Activated CD8-positive, alpha-beta T cell treated with anti-CD3 and anti-CD28 coated beads, Interleukin-2, amount 10 ng/mL, durations not matched to agents 7 days and 5 days (primary cell): ENCODE measurements at regions not wholly inside any gene's neighbourhood (a gene's known extent, or its start where the extent isn't known, plus 50 kb on each side); places are given as distances from the start of the nearest gene placed in this dataset.

ENCODE experiments used
- ATAC-seq: fragments of 150-1000 bp; cut with Tn5 transposase; one replicate; pipeline ENCODE4 v1.10.0; 2021; ENCODE audit warnings: moderate library complexity
- CTCF ChIA-PET: fragments of 350-600 bp; sonication (Branson Sonifier 250); formaldehyde crosslinking; loops from one replicate; lab custom pipeline; 2021; ENCODE audit warnings: antibody characterized with exemption; lab: Charles Lee
- POLR2A ChIA-PET: fragments of 350-600 bp; sonication (Branson Sonifier 250); formaldehyde crosslinking; loops from one replicate; lab custom pipeline; 2021; ENCODE audit warnings: antibody characterized with exemption; lab: Charles Lee
- DNase-seq: peaks from one replicate; pipeline ENCODE4 v3.0.0-alpha.2; 2020
- H3K27ac Mint-ChIP-seq: one replicate; pipeline ENCODE4 v1.8.0; 2021; ENCODE audit warnings: mild to moderate bottlenecking, mixed read lengths
- H3K27me3 Mint-ChIP-seq: one replicate; pipeline ENCODE4 v1.8.0; 2021; ENCODE audit warnings: low read depth, mixed read lengths
- H3K36me3 Mint-ChIP-seq: one replicate; pipeline ENCODE4 v1.8.0; 2021; ENCODE audit warnings: low read depth, mixed read lengths
- H3K4me1 Mint-ChIP-seq: one replicate; pipeline ENCODE4 v1.8.0; 2021; ENCODE audit warnings: low read depth, mixed read lengths
- H3K4me3 Mint-ChIP-seq: one replicate; pipeline ENCODE4 v1.8.0; 2021; ENCODE audit warnings: mild to moderate bottlenecking, mixed read lengths
- H3K9me3 Mint-ChIP-seq: one replicate; pipeline ENCODE4 v1.8.0; 2022; ENCODE audit warnings: mixed read lengths; ENCODE audit not compliant: insufficient read depth

GRCh38 chr4:176484301-176484984 lies 164.7 kb downstream of the SPCS3 start:
- no peak overlapping the region for H3K27ac Mint-ChIP-seq
- CTCF ChIA-PET: no interaction called here
- DNase-seq: no peak

DNA sequence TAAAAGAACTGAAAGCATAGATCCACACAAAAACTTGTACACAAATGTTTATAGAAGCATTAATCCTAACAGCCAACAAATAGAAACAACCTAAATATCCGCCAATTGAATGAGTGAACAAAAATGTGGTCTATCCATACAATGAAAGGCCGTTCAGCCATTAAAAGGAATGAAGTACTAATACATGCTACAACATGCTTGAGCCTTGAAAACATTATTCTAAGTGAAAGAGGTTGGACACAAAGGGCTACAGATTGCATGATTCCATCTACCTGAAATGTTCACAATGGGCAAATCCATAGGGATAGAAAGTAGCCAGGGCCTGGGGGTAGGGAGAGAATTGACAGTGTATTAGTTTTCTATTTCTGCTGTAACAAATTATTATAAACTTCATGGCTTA lies 169.2 kb downstream of the SPCS3 start:
- peaks cover 4% of the 10 kb centered on the region for H3K4me1 Mint-ChIP-seq
- no peaks in the 10 kb centered on the region for H3K27me3 Mint-ChIP-seq
- H3K27ac Mint-ChIP-seq: no peak overlapping the region
- ChIA-PET CTCF (no interaction called here), POLR2A (no interaction called here)
- ATAC-seq: no peak
- no peaks in the 10 kb centered on the region for H3K36me3 Mint-ChIP-seq
- H3K4me3 Mint-ChIP-seq: no peak overlapping the region
- H3K9me3 Mint-ChIP-seq: no peaks in the 10 kb centered on the region
- no peak for DNase-seq

More at GRCh38 chr4:176484301-176484984, 164.7 kb downstream of the SPCS3 start:
- POLR2A ChIA-PET: no interaction called here
- H3K36me3 Mint-ChIP-seq: no peaks in the 10 kb centered on the region
- no peak overlapping the region for H3K4me3 Mint-ChIP-seq
- no peaks in the 10 kb centered on the region for H3K4me1 Mint-ChIP-seq
- H3K9me3 Mint-ChIP-seq: no peaks in the 10 kb centered on the region
- no peak for ATAC-seq
- no peaks in the 10 kb centered on the region for H3K27me3 Mint-ChIP-seq

GRCh38 chr4:176492646-176493302 lies 173.0 kb downstream of the SPCS3 start:
- Mint-ChIP-seq H3K27ac (no peak overlapping the region), H3K4me3 (no peak overlapping the region), H3K4me1 (peaks cover 4% of the 10 kb centered on the region), H3K27me3 (no peaks in the 10 kb centered on the region), H3K9me3 (no peaks in the 10 kb centered on the region), H3K36me3 (no peaks in the 10 kb centered on the region)
- ChIA-PET CTCF (no interaction called here), POLR2A (no interaction called here)
- ATAC-seq (no peak), DNase-seq (no peak)

DNA sequence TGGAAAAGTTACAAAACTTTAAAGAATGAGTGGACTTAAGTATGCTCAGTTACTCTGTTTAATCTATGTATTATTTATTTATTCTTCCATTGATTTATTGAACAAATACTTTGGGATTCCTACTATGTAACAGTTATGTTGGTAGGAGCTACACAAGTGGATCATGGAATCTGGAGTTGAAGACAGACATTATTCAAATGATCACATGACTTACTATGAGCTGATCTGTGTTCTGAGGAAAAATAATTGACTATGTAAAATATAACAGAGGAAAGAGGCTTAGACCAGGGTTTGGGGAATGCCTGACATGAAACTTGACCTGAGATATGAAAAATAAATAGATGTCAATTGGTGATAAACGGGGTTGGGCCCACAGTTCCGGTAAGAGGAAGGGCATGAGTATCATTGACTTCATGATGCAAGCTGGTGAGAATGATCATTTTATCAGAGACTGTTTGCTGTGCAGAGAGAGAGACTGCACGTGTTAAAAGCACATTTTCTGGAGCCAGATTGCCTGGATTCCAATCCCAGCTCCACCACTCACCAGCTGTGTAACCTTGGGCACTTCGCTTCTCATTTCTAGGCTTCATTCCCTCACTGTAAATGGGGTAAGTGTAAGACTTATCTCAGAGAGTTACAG lies 179.0 kb downstream of the SPCS3 start:
- Mint-ChIP-seq H3K4me3 (no peak overlapping the region), H3K4me1 (no peaks in the 10 kb centered on the region), H3K27me3 (no peaks in the 10 kb centered on the region), H3K9me3 (no peaks in the 10 kb centered on the region), H3K27ac (no peak overlapping the region), H3K36me3 (no peaks in the 10 kb centered on the region)
- ATAC-seq (no peak), DNase-seq (no peak)
- ChIA-PET POLR2A (no interaction called here), CTCF (no interaction called here)

DNA sequence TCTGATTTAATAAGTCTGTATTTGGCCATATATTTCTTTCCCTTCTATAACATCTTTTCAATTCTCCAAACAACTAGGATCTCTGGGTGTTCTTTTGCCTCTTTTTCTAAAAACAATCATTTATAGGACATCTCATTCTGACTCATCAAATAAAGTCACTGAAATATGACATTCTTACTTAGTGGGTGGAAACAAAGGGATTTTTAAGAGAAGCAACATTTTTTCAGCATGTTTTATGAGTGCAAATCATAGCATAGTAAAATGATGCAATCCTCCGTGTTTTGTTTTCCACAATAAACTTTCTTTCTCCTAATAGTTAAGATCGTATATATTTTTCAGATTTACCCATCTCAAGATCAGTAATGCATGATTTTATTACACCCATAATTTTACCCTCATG lies 179.8 kb downstream of the SPCS3 start:
- H3K4me1 Mint-ChIP-seq: no peaks in the 10 kb centered on the region
- DNase-seq: no peak
- ATAC-seq: no peak
- POLR2A ChIA-PET: no interaction called here
- no peak overlapping the region for H3K4me3 Mint-ChIP-seq
- CTCF ChIA-PET: no interaction called here
- H3K36me3 Mint-ChIP-seq: no peaks in the 10 kb centered on the region
- no peaks in the 10 kb centered on the region for H3K9me3 Mint-ChIP-seq
- H3K27me3 Mint-ChIP-seq: no peaks in the 10 kb centered on the region
- H3K27ac Mint-ChIP-seq: no peak overlapping the region

DNA sequence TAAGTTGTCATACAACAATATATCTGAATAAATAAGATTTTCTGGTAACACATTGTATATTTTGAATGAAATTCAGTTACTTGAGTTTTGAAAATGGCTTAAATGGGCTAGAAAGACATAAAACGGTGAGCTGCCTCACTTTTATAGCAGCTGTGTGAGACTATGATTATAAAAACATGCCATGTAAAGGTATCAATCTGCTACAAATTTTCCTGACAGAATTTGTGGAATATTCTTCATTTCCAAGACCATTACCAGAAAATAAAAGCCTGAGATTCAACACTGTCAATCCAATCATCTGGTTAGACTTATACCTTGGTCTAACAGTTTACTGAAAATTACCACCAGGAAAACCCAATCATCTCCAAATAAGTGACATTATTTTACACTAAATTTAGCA lies 181.1 kb downstream of the SPCS3 start:
- no peak for ATAC-seq
- POLR2A ChIA-PET: no interaction called here
- DNase-seq: no peak
- Mint-ChIP-seq H3K4me1 (no peaks in the 10 kb centered on the region), H3K36me3 (no peaks in the 10 kb centered on the region), H3K27me3 (no peaks in the 10 kb centered on the region), H3K27ac (no peak overlapping the region), H3K9me3 (no peaks in the 10 kb centered on the region), H3K4me3 (no peak overlapping the region)
- CTCF ChIA-PET: no interaction called here

- no peaks in the 10 kb centered on the region for H3K9me3 Mint-ChIP-seq
- no peaks in the 10 kb centered on the region for H3K36me3 Mint-ChIP-seq
- H3K27ac Mint-ChIP-seq: no peak overlapping the region
- no peak for DNase-seq
- H3K4me3 Mint-ChIP-seq: no peak overlapping the region
- no peaks in the 10 kb centered on the region for H3K27me3 Mint-ChIP-seq
- H3K4me1 Mint-ChIP-seq: no peaks in the 10 kb centered on the region
- CTCF ChIA-PET: no interaction called here
- POLR2A ChIA-PET: no interaction called here
- no peak for ATAC-seq
These were observed 184.4 kb downstream of the SPCS3 start for GRCh38 chr4:176504118-176504517.

- Mint-ChIP-seq H3K4me3 (no peak overlapping the region), H3K4me1 (no peaks in the 10 kb centered on the region), H3K36me3 (no peaks in the 10 kb centered on the region), H3K27ac (no peak overlapping the region), H3K27me3 (no peaks in the 10 kb centered on the region), H3K9me3 (no peaks in the 10 kb centered on the region)
- CTCF ChIA-PET: no interaction called here
- ATAC-seq: no peak
- POLR2A ChIA-PET: no interaction called here
- no peak for DNase-seq
These were observed 188.2 kb downstream of the SPCS3 start for GRCh38 chr4:176507845-176508533.

- Mint-ChIP-seq H3K9me3 (no peaks in the 10 kb centered on the region), H3K27me3 (no peaks in the 10 kb centered on the region), H3K36me3 (no peaks in the 10 kb centered on the region), H3K27ac (no peak overlapping the region), H3K4me1 (no peaks in the 10 kb centered on the region), H3K4me3 (no peak overlapping the region)
- ChIA-PET CTCF (no interaction called here), POLR2A (no interaction called here)
- no peak for DNase-seq
- no peak for ATAC-seq
These were observed 189.1 kb downstream of the SPCS3 start for GRCh38 chr4:176508780-176509331.

DNA sequence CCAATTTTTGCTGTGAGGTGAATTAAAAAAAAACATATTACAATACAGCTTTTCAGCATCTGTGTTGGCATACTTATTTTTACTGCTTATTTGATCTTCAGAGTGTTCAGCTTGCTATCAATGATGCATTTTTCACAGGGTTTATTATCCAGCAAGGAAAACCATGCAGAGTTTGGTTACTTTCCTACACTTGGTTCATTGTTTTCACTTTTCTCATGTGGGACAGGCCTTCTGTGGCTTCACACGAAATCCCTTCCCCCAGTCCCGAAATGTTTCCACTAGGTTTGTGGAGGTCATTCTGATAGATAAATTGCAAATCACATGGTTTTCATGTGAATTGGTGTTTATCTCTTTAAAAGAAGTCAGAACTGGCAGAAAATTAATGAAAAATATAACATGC lies 205.8 kb downstream of the SPCS3 start:
- POLR2A ChIA-PET: no interaction called here

DNA sequence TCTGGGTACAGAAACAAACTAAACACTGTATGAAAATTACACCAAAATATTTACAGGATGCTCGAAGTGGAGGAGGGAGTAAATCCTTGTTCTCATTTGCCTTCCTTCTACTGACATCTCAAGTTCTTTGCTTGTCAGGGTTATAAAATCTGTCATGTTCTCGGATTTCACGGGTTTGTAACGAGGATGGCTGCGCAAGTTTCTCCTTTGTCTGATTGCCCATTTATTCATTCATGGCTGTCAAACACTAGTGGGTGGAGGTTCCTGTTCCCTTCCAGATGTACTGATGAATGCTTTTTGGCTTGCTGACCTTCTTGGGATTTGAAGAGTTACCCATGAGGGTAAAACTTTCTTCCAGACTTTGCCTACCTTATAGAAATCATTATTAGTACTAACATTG lies 206.9 kb downstream of the SPCS3 start:
- Mint-ChIP-seq H3K36me3 (no peaks in the 10 kb centered on the region), H3K27me3 (no peaks in the 10 kb centered on the region), H3K4me3 (no peak overlapping the region), H3K9me3 (peaks cover under 1% of the 10 kb centered on the region), H3K4me1 (no peaks in the 10 kb centered on the region), H3K27ac (no peak overlapping the region)
- DNase-seq: no peak
- ChIA-PET POLR2A (no interaction called here), CTCF (no interaction called here)
- no peak for ATAC-seq

More for the DNA sequence above, 205.8 kb downstream of the SPCS3 start:
- H3K9me3 Mint-ChIP-seq: peaks cover 3% of the 10 kb centered on the region
- ATAC-seq: no peak
- H3K36me3 Mint-ChIP-seq: no peaks in the 10 kb centered on the region
- no peaks in the 10 kb centered on the region for H3K4me1 Mint-ChIP-seq
- CTCF ChIA-PET: no interaction called here
- H3K4me3 Mint-ChIP-seq: no peak overlapping the region
- H3K27me3 Mint-ChIP-seq: no peaks in the 10 kb centered on the region
- H3K27ac Mint-ChIP-seq: no peak overlapping the region
- no peak for DNase-seq

GRCh38 chr4:176529574-176529973 lies 209.8 kb downstream of the SPCS3 start:
- ChIA-PET CTCF (no interaction called here), POLR2A (no interaction called here)
- no peak for ATAC-seq
- no peak overlapping the region for H3K4me3 Mint-ChIP-seq
- DNase-seq: no peak
- H3K9me3 Mint-ChIP-seq: no peaks in the 10 kb centered on the region
- H3K27ac Mint-ChIP-seq: no peak overlapping the region
- H3K27me3 Mint-ChIP-seq: no peaks in the 10 kb centered on the region
- H3K4me1 Mint-ChIP-seq: no peaks in the 10 kb centered on the region
- H3K36me3 Mint-ChIP-seq: no peaks in the 10 kb centered on the region
